NCI-H345 treated with DMSO at 0.1 percent for 48 hours (cell line): ENCODE measurements at regions not wholly inside any gene's neighbourhood (a gene's known extent, or its start where the extent isn't known, plus 50 kb on each side); places are given as distances from the start of the nearest gene placed in this dataset.
A peak's percentile ranks its signal among the peaks of the same experiment; 100 is the strongest.

Source experiments
- DNase-seq: peaks from one replicate; lab custom pipeline; 2025; ENCODE audit not compliant: unreplicated experiment; lab: John Stamatoyannopoulos, UW

- no peak for DNase-seq
These were observed 130.5 kb downstream of the FOXB1 start for GRCh38 chr15:60134609-60135008.

GRCh38 chr15:60135961-60136360 is 131.8 kb downstream of the FOXB1 start:
- no peak for DNase-seq

GRCh38 chr15:60137711-60138396 is 133.7 kb downstream of the FOXB1 start:
- DNase-seq, result no peak

DNA sequence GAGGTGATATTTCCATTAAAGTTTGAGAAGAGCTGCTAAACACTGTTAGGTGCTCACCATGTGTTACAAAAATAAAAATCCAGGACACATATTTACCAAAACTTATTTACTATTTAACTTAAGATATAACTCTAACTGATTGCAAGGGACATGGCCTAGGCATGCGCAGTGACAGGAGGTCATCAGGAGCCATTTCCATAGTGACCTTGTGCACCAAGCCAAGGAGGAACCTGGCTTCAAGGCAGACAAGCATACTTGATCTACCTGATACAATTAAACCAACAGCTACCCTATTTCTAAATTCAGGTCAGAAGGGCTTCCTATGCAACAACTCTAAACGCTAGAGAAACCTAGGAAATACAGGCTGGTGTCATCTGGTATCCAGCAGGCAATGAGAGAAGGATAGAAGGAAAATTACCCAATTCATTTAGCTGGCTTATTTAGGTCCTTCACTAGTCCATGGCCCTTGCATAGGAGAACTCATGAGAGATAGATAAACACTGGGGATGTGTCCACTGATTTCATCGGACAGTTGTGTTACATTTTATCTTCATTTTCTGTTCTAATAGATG is 134.4 kb downstream of the FOXB1 start:
- no peak for DNase-seq

- DNase-seq, result no peak
These were observed 148.3 kb downstream of the FOXB1 start for GRCh38 chr15:60152386-60152785.

DNA sequence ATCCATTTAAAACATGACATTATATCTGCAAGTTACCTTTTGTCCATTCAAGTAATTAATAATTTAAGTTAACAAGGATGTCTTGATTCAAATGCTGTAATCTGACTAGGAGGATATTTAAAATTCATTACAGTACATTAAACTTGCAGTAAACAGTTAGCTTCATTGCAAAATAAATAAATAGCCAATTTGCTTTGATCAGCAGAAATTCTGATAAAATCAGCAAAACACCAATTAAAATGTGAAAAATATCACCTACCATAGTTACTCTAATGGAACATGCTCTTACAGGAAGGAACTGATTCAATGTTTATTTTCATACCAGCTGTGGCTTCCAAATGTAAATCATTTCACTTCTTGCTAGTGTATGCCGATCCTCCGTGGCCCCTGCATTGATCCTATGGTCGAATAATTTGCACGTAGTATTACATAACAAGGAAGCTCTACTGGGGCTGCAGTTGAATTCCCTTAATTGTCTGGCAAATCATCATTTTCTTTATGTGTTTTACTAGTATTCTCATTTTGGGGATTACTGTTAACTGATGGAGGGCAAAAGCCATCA is 150.7 kb downstream of the FOXB1 start:
- DNase-seq, result no peak

DNA sequence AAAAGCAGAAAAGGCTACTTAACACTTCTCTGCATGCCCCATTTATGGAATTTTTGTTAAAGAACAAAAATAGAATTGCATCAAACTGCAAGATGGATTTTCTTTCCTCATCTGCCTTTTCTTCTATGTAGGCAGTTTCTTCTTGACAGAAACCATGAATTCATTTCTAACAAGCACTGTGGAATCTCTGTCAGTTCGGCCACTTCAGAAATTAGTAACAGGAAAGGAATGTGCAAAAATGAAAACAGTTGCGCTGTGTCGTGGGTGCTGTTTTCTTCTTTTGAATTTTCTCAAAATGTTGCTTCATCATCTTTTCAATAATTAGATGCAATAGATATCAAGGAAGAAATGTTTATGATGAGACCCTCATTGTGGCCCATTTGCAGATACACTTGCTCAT is 151.6 kb downstream of the FOXB1 start:
- DNase-seq, result no peak

DNA sequence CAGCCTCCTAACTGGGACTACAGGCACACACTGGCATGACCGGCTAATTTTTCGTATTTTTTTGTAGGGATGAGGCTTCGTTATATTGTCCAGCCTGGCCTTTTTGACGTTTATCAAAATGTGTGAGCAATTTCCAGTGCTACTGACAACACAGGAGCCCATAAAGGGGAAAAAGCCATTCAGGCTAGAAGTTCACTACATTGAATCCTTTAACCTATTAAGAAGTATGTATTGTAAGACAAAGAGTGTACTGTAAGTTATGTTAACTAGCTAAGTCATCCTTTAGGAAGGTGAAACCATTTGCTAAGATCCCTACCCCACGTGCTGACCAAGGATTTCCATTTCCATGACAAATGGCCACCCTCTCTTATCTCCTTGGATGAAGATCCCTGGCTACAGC is 156.8 kb downstream of the FOXB1 start:
- no peak for DNase-seq

- no peak for DNase-seq
These were observed 157.6 kb downstream of the FOXB1 start for GRCh38 chr15:60161704-60162103.

GRCh38 chr15:60162251-60162967 is 158.3 kb downstream of the FOXB1 start:
- DNase-seq, result no peak

- DNase-seq, result no peak
These were observed 158.9 kb downstream of the FOXB1 start for GRCh38 chr15:60162968-60163355.

DNA sequence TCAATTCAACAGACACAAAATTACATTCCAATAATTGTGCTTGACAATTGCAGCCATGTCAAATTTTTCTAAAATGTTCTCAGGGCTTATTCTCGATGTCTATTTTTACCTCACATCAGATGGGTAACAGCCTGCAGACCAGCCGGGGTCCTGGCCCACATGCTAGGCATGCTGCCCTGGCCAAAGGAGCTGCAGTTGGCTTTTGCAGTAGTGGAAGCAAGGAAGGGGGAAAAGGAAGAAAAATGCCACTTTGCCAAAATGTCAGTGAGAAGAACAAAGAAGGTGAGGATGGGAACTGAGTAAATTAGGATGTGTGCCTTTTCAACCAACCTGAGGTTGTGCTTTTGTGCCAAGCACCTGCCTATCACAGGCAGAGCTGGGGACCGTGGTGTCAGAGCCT is 161.0 kb downstream of the FOXB1 start:
- DNase-seq, result no peak

- no peak for DNase-seq
These were observed 168.0 kb downstream of the FOXB1 start for GRCh38 chr15:60172143-60172542.

DNA sequence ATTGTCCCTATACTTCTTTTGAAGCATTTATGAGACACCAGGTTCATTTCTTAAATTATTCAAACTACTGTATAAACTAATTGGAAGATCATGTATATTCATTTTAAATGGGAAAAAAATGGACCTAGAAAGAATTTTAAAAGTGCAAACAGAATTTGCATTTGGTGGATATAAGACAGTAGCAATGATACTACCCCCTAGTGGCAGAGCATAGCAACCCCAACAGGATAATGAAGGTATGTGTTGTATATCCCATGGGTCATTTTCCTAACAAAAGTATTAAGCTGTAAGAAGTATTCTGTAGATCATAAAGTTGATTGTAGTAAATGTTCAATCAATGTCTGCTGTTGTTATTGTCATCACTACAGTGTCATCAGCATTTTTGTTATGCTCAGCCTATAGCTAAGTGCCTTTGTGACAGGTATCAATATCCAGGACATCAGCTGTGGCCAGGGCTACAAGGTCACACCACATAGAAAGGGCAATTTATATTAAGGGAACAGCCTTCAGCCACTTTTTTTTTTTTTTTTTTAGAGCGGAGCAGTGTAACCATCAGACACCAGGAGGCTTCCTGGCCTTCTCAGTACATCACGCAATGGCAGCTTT is 175.8 kb downstream of the FOXB1 start:
- DNase-seq, result peak; percentile 22

DNA sequence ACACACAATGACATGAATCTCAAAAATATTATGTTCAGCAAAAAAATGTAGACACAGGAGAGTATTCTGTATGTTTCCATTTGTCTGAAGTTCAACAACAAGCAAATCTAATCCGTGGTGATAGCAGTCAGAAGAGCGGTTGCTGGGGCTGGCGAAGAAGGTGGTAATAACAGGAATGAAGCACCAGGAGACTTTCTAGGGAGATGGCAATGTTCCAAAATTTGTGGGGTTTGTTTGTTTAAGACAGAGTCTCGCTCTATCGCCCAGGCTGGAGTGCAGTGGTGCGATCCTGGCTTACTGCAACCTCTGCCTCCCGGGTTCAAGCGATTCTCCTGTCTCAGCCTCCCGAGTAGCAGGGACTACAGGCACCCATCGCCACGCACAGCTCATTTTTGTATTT is 177.8 kb downstream of the FOXB1 start:
- peak; percentile 9 for DNase-seq

- no peak for DNase-seq
These were observed 179.3 kb downstream of the FOXB1 start for GRCh38 chr15:60183366-60183765.

DNA sequence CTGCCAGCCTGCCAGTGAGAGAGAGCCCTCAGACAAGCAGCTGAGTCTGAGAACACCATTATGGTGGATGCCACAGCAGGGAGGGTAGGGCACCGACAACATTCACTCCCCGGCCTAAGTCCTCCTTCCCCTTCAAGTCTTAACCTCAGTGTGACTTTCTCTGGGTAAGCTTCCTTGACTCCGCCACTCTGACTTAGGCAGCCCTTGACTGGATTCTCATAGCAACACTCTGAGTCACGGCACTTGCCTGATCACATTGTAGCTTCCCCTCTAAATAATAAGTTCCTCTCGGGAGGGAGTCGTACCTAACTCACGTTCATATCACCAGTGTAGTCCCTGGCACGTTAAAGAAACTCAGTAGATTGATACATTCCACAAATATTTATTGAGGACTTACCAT is 180.5 kb downstream of the FOXB1 start:
- DNase-seq, result no peak

- DNase-seq, result no peak
These were observed 186.9 kb downstream of the FOXB1 start for GRCh38 chr15:60191016-60191415.

DNA sequence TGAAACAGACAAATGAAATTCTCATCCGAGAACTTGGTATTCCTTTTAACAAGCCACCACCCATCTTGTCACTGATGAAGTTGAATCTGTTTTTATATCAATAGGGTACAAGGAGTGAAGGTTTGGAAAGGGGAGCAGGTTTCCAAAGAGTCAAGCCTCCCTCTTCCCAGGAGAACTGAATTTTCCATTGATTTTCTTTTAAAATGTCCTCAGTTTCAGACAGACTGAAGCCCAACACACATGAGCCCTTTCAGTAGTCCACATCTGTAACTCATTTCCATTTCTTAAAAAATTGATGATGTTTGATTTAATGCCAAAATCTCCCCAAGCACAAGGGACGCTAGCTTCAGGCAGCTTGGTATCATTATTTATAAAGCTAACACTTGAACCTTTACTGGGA is 187.7 kb downstream of the FOXB1 start:
- no peak for DNase-seq

DNA sequence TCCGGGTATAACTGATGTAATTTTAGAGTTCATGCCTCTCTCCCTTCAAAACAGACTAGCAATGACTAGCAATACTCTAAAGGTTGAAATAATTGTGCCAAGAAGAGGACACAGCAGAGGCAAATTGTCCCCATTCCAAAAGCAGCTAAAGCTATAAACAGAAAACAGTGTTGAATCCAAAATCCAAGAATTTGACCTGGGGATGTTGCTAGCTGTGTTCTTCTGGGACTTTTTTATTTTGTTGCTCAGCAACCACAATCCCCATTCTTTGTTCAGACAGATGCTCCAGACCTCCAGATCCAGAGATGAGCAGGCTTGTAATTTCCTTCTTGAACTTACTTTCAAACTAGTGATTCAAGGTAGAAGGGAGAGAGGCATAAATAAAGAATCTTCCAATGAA is 191.5 kb downstream of the FOXB1 start:
- no peak for DNase-seq

- no peak for DNase-seq
These were observed 193.5 kb downstream of the ANXA2 start for GRCh38 chr15:60204131-60204885.
